ENCODE measurements at regions not wholly inside any gene's neighbourhood (a gene's known extent, or its start where the extent isn't known, plus 50 kb on each side); places are given as distances from the start of the nearest gene placed in this dataset.
"Not testable (repeated sequence)": the region's sequence is repeated elsewhere in the genome, so short reads cannot be mapped to it uniquely, and the experiment has no call there.

DNA sequence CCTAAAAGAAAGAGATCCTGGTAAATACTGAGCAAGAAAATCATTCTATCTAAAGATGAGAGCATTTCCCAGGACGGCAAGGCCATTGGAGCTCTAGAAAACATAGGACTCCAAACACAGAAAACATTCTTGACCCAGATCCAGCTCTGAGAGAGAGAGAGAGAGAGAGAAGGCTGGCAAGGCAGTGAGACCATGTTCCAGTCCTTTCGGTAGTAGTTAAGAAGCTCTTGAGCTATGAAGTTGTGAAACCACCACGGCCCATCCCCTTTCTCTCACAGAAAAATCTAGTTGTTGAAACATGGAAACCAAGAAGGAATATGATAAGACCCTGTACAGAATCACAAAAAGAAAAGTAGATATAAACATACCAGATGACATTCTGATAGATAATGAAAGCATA, 212.4 kb upstream of the NPSR1 start:
- no peak for DNase-seq (ENCODE audit: low spot score)
- WGBS = 87% methylated on average over 3 of the region's 3 CpGs
- Histone ChIP-seq H3K27me3 (replicated peaks; ENCODE audit: insufficient read depth) (no peaks in the 10 kb centered on the region), H3K27ac (no peak overlapping the region), H3K4me1 (replicated peaks) (no peaks in the 10 kb centered on the region), H3K4me3 (no peak overlapping the region), H3K9me3 (no peaks in the 10 kb centered on the region), H3K36me3 (no peaks in the 10 kb centered on the region)
- no peak for TF ChIP-seq POLR2AphosphoS5 (IDR thresholded peaks at IDR 0.05)
- TF ChIP-seq POLR2A (IDR thresholded peaks at IDR 0.05) = no peak
- TF ChIP-seq, protein P1, sequence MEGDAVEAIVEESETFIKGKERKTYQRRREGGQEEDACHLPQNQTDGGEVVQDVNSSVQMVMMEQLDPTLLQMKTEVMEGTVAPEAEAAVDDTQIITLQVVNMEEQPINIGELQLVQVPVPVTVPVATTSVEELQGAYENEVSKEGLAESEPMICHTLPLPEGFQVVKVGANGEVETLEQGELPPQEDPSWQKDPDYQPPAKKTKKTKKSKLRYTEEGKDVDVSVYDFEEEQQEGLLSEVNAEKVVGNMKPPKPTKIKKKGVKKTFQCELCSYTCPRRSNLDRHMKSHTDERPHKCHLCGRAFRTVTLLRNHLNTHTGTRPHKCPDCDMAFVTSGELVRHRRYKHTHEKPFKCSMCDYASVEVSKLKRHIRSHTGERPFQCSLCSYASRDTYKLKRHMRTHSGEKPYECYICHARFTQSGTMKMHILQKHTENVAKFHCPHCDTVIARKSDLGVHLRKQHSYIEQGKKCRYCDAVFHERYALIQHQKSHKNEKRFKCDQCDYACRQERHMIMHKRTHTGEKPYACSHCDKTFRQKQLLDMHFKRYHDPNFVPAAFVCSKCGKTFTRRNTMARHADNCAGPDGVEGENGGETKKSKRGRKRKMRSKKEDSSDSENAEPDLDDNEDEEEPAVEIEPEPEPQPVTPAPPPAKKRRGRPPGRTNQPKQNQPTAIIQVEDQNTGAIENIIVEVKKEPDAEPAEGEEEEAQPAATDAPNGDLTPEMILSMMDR (IDR thresholded peaks at IDR 0.05) = no peak
- intact Hi-C loops (cut with DNase I) = no loop called here

DNA sequence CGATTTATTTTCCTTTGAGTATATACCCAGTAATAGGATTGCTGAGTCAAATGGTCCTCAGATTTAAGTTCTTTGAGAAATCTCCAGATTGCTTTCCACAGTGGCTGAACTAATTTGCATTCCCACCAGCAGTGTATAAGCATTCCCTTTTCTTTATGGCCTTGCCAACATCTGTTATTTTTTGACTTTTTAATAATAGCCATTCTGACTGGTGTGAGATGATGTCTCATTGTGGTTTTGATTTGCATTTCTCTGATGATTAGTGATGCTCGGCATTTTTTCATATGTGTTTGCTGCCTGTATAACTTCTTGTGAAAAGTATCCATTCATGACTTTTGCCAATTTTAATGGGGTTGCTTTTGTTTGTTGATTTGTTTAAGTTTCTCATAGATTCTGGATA, 209.5 kb upstream of the NPSR1 start:
- H3K27ac ChIP-seq; H3K4me3 ChIP-seq; DNase-seq (ENCODE audit: low spot score); H3K4me1 ChIP-seq (replicated peaks); H3K27me3 ChIP-seq (replicated peaks; ENCODE audit: insufficient read depth); H3K9me3 ChIP-seq; H3K36me3 ChIP-seq; intact Hi-C loops (cut with DNase I): not testable (repeated sequence)
- 83% methylated on average over 2 of the region's 2 CpGs for WGBS

DNA sequence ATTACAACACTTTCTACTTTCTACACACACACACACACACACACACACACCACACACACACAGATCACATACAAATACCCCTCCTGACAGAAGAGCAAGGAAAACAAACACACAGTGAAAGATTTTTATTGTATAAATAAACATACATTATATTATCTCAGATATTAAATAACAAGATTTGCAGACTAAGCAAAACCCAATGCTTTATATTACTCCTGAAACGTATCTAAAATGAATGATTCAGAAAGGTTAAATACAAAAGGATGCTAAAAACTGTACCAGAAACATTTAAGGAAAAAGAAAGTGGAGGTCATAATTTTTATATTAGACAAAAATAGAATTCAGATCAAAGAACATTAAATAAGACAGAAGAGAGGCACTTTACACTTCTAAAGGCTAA, 208.3 kb upstream of the NPSR1 start:
- Histone ChIP-seq H3K27me3 (replicated peaks; ENCODE audit: insufficient read depth) (no peaks in the 10 kb centered on the region), H3K4me3 (no peak overlapping the region), H3K36me3 (no peaks in the 10 kb centered on the region), H3K9me3 (no peaks in the 10 kb centered on the region), H3K4me1 (replicated peaks) (no peaks in the 10 kb centered on the region), H3K27ac (no peak overlapping the region)
- WGBS = 50% methylated on average over 1 of the region's 1 CpG
- intact Hi-C loops (cut with DNase I) = no loop called here
- TF ChIP-seq POLR2AphosphoS5 (IDR thresholded peaks at IDR 0.05) = no peak
- TF ChIP-seq, protein P1 (IDR thresholded peaks at IDR 0.05) = no peak
- no peak for TF ChIP-seq POLR2A (IDR thresholded peaks at IDR 0.05)
- DNase-seq (ENCODE audit: low spot score) = no peak

DNA sequence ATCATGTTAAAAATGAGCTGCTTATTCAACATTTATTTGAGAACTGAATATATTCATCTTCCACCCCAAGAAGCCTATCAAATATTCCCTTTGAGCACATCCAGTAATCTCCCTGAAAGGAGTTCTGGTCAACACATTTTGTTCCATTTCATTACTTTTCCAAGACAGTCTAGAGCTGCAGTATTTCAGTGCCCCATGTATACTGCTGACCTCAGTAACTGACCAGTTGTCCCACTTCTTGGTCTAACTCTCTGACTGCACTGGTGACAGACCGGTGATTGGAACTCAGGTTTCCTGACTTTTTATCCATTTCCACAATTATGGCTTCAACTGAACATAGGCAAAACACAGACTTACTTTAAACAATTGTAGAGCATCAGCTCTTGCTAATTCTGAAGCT, 206.8 kb upstream of the NPSR1 start:
- no peak overlapping the region for H3K4me3 ChIP-seq
- 100% methylated on average over 1 of the region's 1 CpG for WGBS
- no peak for DNase-seq (ENCODE audit: low spot score)
- no peaks in the 10 kb centered on the region for H3K27me3 ChIP-seq (replicated peaks; ENCODE audit: insufficient read depth)
- H3K9me3 ChIP-seq = no peaks in the 10 kb centered on the region
- intact Hi-C loops (cut with DNase I) = no loop called here
- H3K36me3 ChIP-seq = no peaks in the 10 kb centered on the region
- no peaks in the 10 kb centered on the region for H3K4me1 ChIP-seq (replicated peaks)
- H3K27ac ChIP-seq = no peak overlapping the region
- no peak for TF ChIP-seq POLR2AphosphoS5 (IDR thresholded peaks at IDR 0.05)
- TF ChIP-seq POLR2A (IDR thresholded peaks at IDR 0.05) = no peak
- TF ChIP-seq, protein P1 (IDR thresholded peaks at IDR 0.05) = no peak

DNA sequence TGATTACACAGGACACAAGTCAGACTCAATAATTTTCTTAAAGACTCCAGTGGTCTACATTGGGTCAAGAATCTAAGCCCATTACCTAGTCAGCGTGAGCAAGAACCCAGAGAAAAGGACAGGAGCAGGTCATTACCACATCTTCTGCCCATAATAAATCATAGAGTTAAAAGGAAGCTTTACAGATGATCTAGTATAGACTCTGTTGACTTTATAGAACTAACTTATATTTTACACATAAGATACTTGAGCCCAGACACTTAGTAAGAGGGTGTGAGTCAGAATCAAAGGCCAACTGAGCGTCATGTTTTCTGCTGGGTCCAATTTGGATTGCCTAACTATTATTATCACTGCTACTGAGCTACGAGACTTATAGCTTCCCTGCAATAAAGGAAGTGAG, 206.1 kb upstream of the NPSR1 start:
- Histone ChIP-seq H3K9me3 (no peaks in the 10 kb centered on the region), H3K27me3 (replicated peaks; ENCODE audit: insufficient read depth) (no peaks in the 10 kb centered on the region), H3K27ac (no peak overlapping the region), H3K4me3 (no peak overlapping the region), H3K36me3 (no peaks in the 10 kb centered on the region), H3K4me1 (replicated peaks) (no peaks in the 10 kb centered on the region)
- 58% methylated on average over 3 of the region's 3 CpGs for WGBS
- TF ChIP-seq, protein P1 (IDR thresholded peaks at IDR 0.05) = no peak
- TF ChIP-seq POLR2AphosphoS5 (IDR thresholded peaks at IDR 0.05) (no peak), POLR2A (IDR thresholded peaks at IDR 0.05) (no peak)
- DNase-seq (ENCODE audit: low spot score) = no peak
- intact Hi-C loops (cut with DNase I) = no loop called here

Measured in prostate gland (tissue), 2 donors.